HAP-1 (cell line): ENCODE measurements at regions not wholly inside any gene's neighbourhood (a gene's known extent, or its start where the extent isn't known, plus 50 kb on each side); places are given as distances from the start of the nearest gene placed in this dataset.
"Not testable (repeated sequence)": the region's sequence is repeated elsewhere in the genome, so short reads cannot be mapped to it uniquely, and the experiment has no call there.

Experiments used
- DNase-seq, 2 experiments: peaks; one replicate each; pipeline ENCODE4 v3.0.0-alpha.2; 2016 to 2020; ENCODE audit warnings: low spot score in 2 of 2
- H3K27me3 ChIP-seq: fragments of 250-450 bp; sonication (Bioruptor Pico); 2 replicates; pipeline ENCODE4 v1.5.1; 2020; ENCODE audit warnings: low read depth, mild to moderate bottlenecking, moderate library complexity
- H3K36me3 ChIP-seq: fragments of 250-450 bp; sonication (Bioruptor Pico); replicated peaks from 2 replicates; pipeline ENCODE4 v1.5.1; 2020; ENCODE audit warnings: mild to moderate bottlenecking
- H3K4me1 ChIP-seq: fragments of 250-450 bp; sonication (Bioruptor Pico); 2 replicates; pipeline ENCODE4 v1.5.1; 2020; ENCODE audit warnings: mild to moderate bottlenecking
- H3K4me3 ChIP-seq: fragments of 250-450 bp; sonication (Bioruptor Pico); 2 replicates; pipeline ENCODE4 v1.5.1; 2020; ENCODE audit warnings: mild to moderate bottlenecking, moderate library complexity
- H3K9me3 ChIP-seq: fragments of 250-450 bp; sonication (Bioruptor Pico); 2 replicates; pipeline ENCODE4 v1.5.1; 2020; ENCODE audit warnings: mild to moderate bottlenecking, moderate library complexity
- in situ Hi-C: fragments of 300-500 bp; cut with MboI; formaldehyde crosslinking; loops from 3 replicates; pipeline ENCODE4 v1.14.3; 2020; ENCODE audit warnings: low sequenced_read_pairs, inconsistent platforms, mixed read lengths

DNA sequence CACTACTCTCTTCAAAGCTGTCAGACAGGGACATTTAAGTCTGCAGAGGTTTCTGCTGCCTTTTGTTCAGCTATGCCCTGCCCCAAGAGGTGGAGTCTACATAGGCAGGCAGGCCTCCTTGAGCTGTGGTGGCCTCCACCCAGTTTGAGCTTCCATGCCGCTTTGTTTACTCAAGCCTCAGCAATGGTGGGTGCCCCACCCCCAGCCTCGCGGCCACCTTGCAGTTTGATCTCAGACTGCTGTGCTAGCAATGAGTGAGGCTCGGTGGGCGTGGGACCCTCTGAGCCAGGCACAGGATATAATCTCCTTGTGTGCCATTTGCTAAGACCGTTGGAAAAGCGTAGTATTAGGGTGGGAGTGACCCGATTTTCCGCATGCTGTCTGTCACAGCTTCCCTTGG, 710.0 kb upstream of the RGS18 start:
- H3K9me3 ChIP-seq, H3K4me3 ChIP-seq, H3K4me1 ChIP-seq, H3K27me3 ChIP-seq, H3K36me3 ChIP-seq, in situ Hi-C loops, DNase-seq: not testable (repeated sequence)

DNA sequence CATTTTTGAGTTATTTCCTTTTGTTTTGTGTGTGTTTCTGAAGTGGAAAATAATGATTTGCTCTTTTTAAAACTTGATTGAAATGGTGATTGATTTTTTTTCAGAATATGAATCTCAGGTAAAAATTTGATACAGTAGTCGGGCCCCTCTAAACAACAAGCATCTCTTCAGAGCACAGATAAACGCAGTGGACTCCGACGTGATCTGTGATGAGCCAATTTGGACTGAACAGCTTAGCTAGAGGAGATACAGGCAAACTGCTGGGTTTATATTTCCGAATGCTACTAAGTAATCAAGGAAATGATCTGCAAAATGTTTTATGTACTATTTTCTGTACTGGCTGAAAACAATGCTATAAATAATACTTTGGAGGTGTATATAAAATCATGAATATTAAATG, 705.7 kb upstream of the RGS18 start:
- Histone ChIP-seq H3K9me3 (no peaks in the 10 kb centered on the region), H3K27me3 (no peaks in the 10 kb centered on the region), H3K36me3 (no peaks in the 10 kb centered on the region), H3K4me3 (no peak overlapping the region), H3K4me1 (no peaks in the 10 kb centered on the region)
- in situ Hi-C loops = no loop called here
- no peak for DNase-seq

DNA sequence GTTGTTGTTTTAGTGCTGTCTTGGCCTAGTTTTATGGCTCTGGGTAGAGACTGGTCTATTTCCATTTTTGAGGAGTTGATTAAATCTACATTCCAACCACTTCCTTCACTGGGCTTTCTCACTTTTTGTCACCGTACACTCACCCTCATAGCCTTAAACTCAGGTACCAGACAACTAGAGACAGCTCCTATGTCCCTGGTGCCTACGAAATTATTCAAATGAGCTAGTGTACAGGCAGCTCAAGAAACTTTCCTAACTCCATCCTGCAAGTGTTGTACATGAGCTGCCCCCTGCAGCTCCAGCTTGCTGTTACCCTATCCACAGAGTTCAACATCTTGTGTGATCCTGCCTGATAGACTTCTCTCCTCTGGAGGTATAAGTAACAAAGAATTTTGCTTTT, 704.8 kb upstream of the RGS18 start:
- no peak for DNase-seq
- Histone ChIP-seq H3K27me3 (no peaks in the 10 kb centered on the region), H3K4me3 (no peak overlapping the region), H3K36me3 (no peaks in the 10 kb centered on the region), H3K4me1 (no peaks in the 10 kb centered on the region), H3K9me3 (no peaks in the 10 kb centered on the region)
- in situ Hi-C loops = no loop called here

DNA sequence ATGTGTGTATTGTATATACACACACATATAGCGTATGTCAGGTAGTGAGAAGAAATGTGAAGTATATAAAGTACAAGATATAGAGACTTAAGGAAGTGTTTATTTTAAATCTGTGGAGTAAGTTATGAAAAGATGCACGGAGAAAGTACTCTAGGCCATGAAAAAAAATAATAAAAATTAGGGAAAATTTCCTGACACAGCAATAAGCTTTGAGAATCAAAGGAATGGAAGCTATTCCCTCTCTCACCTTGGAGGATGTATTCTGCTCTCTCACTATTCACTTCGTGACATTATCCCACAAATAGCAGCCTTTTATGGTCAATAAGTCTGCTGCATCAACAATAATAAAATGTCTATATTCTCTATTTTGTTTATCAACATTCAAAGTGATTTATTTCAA, 700.4 kb upstream of the RGS18 start:
- Histone ChIP-seq H3K27me3 (no peaks in the 10 kb centered on the region), H3K36me3 (no peaks in the 10 kb centered on the region), H3K4me1 (no peaks in the 10 kb centered on the region), H3K4me3 (no peak overlapping the region), H3K9me3 (no peaks in the 10 kb centered on the region)
- DNase-seq = no peak
- in situ Hi-C loops = no loop called here

DNA sequence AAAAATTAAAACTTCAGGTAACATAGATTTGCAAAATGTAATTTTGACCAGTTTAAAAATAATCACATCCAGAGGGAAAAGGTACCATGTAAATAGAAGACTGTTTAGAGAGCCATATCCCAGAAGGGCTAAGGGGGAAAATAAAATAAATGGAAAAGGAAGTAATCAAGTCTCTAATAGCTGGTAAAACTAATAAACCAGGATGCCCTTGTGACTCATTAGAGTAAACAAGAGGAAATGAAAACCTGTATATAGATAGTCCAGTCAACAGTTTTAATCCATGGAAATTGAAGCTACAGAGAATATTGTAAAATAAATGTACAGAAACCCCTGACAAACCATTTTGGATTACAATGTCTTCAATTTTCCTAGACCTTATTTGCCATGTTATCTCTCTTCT, 698.0 kb upstream of the RGS18 start:
- Histone ChIP-seq H3K4me1 (no peaks in the 10 kb centered on the region), H3K4me3 (no peak overlapping the region), H3K27me3 (no peaks in the 10 kb centered on the region), H3K9me3 (no peaks in the 10 kb centered on the region), H3K36me3 (no peaks in the 10 kb centered on the region)
- no peak for DNase-seq
- in situ Hi-C loops = no loop called here

DNA sequence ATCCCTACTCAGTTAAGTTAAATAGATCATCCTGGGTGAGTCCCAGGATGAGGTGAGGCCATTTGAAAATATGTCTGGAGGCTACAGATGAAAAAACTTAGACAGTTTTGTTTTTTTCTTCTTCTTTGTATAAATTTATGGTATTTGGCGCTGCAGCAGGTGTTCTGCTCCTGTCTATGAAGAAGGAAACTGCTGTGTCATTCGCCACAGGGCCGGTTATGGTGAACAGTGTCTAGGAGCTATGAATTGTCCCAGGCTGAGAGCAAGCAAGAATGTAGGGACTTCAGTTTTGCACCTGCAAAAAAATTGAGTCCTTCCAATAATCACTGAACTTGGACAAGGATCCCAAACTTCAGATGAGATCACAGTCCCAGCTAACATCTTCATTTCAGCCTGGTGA, 674.3 kb upstream of the RGS18 start:
- Histone ChIP-seq H3K4me1 (no peaks in the 10 kb centered on the region), H3K9me3 (no peaks in the 10 kb centered on the region), H3K36me3 (no peaks in the 10 kb centered on the region), H3K27me3 (no peaks in the 10 kb centered on the region), H3K4me3 (no peak overlapping the region)
- no peak for DNase-seq
- in situ Hi-C loops = no loop called here

DNA sequence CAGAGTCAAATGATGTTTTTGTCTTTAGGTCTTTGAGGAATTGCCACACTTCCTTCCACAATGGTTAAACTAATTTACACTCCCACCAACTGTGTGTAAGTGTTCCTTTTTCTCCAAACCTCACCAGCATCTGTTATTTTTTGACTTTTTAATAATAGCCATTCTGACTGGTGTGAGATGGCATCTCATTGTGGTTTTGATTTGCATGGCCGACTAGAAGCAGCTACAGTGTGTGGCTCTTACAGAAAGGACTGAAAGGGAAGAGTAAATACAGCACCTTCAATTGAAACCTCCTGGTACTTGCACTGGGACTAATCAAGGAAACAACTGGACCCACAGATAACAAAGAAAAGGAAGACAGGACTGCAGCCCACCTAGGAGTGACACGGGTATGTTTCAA, 668.0 kb upstream of the RGS18 start:
- H3K4me3 ChIP-seq = no peak overlapping the region
- H3K4me1 ChIP-seq = no peaks in the 10 kb centered on the region
- no peak for DNase-seq
- no peaks in the 10 kb centered on the region for H3K27me3 ChIP-seq
- no peaks in the 10 kb centered on the region for H3K36me3 ChIP-seq
- H3K9me3 ChIP-seq = no peaks in the 10 kb centered on the region
- in situ Hi-C loops = no loop called here

DNA sequence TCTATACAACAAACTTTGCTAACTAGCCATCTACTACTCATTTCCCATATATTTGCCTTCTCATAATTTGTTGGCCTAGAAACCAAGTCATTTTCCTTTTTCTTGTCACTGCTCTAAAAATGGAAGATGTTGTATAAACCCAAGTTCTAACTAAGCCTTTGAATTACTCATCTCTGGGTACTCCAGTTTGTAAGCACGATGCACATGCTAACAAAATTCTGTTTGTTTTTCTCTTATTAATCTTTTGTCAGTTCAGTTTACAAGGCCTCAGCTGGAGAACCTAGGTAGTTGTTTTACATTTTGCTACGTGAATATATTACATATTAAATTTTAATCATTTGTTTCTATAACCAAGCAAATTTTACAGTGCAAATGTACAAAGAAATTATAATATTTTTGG, 663.2 kb upstream of the RGS18 start:
- in situ Hi-C loops = no loop called here
- H3K4me1 ChIP-seq = no peaks in the 10 kb centered on the region
- no peak overlapping the region for H3K4me3 ChIP-seq
- no peak for DNase-seq
- no peaks in the 10 kb centered on the region for H3K9me3 ChIP-seq
- no peaks in the 10 kb centered on the region for H3K36me3 ChIP-seq
- no peaks in the 10 kb centered on the region for H3K27me3 ChIP-seq

DNA sequence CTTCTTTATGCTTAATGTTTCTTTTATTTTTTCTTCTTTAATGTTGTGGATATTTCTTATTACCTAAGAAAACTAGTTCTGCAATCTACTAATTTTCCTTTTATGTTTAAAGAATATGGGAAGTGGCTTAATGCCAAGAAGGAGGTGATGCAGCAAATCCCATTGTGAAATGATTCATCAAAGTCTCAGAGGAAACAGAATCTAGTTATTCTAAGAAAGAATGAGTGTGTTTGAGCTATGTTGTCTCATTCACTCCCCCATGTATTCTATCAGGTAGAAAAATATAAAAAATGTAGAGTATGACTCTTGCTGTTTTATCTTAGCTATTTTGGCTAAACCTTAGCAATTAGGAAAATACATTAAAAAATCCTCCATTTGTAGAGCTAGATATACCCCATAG, 659.9 kb upstream of the RGS18 start:
- H3K36me3 ChIP-seq = no peaks in the 10 kb centered on the region
- H3K27me3 ChIP-seq = no peaks in the 10 kb centered on the region
- H3K4me3 ChIP-seq = no peak overlapping the region
- no peaks in the 10 kb centered on the region for H3K4me1 ChIP-seq
- in situ Hi-C loops = no loop called here
- H3K9me3 ChIP-seq = no peaks in the 10 kb centered on the region
- DNase-seq = no peak

DNA sequence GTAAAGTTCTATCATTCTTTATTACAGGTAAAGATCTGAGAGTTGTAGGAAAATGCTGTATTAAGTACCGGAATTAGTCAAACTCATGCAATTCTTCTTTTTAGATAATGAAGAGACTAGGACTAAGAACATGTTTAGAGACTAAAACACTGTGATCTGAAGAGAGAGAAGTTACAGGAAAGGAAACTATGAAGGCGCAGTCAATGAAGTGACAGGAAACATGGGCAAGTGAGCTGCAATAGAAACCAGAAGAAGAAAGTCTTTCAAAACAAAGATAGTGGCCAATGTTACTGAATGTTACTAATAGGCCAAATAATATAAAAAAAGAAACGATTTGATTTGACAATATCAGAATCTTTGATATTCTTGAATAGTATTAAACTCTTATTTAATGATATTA, 659.4 kb upstream of the RGS18 start:
- H3K27me3 ChIP-seq = no peaks in the 10 kb centered on the region
- in situ Hi-C loops = no loop called here
- no peak for DNase-seq

DNA sequence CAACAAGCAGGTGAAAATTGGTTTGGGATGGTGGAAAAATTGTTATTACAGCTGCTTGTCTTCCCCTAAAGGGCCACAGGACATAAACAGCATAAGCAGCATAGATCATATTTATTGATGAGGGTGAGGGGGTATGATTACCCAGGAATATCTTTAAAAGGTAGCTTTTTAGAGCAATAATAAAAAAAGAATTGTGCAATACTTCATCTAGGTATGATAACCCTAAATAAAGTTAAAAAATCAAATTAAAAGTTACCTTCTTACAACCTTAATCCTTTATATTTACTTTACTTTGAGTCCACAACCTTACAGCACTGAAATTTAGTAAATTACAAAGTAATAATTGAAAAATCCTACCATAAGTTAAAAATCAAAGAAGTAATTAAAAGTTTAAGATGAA, 653.3 kb upstream of the RGS18 start:
- H3K9me3 ChIP-seq = no peaks in the 10 kb centered on the region
- no peaks in the 10 kb centered on the region for H3K27me3 ChIP-seq
- in situ Hi-C loops = no loop called here
- no peaks in the 10 kb centered on the region for H3K36me3 ChIP-seq
- H3K4me3 ChIP-seq = no peak overlapping the region
- H3K4me1 ChIP-seq = no peaks in the 10 kb centered on the region
- DNase-seq = no peak

More for the DNA sequence above, 659.4 kb upstream of the RGS18 start:
- Histone ChIP-seq H3K36me3 (no peaks in the 10 kb centered on the region), H3K4me3 (no peak overlapping the region), H3K9me3 (no peaks in the 10 kb centered on the region), H3K4me1 (no peaks in the 10 kb centered on the region)

DNA sequence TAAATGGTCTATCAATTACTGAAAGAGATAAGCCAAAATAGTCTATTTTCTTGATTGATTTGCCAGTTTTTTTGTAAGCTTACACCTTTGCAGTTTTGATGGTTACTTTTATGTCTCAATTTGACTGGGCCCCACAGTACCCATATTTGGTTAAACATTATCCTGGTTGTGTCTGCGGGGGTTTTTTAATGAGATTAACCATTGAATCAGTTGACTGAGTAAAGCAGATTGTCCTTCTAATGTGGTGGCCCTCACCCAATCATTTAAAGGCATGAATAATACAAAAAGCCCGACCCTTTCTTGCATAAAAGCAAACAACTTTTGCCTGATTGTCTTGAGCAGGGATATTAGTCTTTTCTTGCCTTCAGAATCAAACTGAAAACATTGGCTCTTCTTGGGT, 650.0 kb upstream of the RGS18 start:
- Histone ChIP-seq H3K4me3 (no peak overlapping the region), H3K36me3 (no peaks in the 10 kb centered on the region), H3K9me3 (no peaks in the 10 kb centered on the region), H3K4me1 (no peaks in the 10 kb centered on the region), H3K27me3 (no peaks in the 10 kb centered on the region)
- in situ Hi-C loops = no loop called here
- no peak for DNase-seq

DNA sequence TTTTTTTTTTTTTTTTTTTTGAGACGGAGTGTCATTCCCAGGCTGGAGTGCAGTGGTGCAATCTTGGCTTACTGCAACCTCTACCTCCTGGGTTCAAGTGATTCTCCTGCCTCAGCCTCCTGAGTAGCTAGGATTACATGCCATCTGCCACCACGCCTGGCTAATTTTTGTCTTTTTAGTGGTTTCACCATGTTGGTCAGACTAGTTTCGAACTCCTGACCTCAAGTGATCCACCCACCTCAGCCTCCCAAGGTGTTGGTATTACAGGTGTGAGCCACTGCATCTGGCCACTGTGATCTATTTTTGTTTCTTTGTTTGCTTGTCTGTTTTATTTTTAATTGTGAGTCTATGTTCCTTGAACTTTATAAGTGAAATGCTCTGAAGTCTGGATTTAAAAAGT, 646.8 kb upstream of the RGS18 start:
- DNase-seq, in situ Hi-C loops: not testable (repeated sequence)

DNA sequence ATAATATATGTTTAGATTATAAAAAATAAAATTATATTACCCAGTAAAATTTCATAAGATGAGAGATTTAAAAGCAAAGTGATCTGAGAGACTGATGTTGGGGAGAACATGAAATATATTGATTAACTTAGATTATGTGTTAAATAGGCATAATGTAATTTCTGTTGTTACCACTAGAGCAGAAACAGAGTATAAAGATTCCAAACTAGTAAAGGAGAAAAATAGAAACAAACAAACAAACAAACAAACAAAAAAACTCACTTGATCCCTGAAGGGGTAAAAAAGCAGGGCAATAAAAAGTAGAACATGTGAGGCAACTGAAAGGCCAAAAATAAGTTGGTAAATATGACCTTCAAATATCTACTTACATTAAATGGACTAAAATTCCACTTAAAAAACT, 640.4 kb upstream of the RGS18 start:
- in situ Hi-C loops = no loop called here
- no peaks in the 10 kb centered on the region for H3K36me3 ChIP-seq
- no peak overlapping the region for H3K4me3 ChIP-seq
- no peaks in the 10 kb centered on the region for H3K9me3 ChIP-seq
- no peaks in the 10 kb centered on the region for H3K27me3 ChIP-seq
- DNase-seq = no peak
- H3K4me1 ChIP-seq = no peaks in the 10 kb centered on the region

More for the DNA sequence above, 646.8 kb upstream of the RGS18 start:
- not testable (repeated sequence) for H3K4me3 ChIP-seq, H3K9me3 ChIP-seq, H3K27me3 ChIP-seq, H3K4me1 ChIP-seq, H3K36me3 ChIP-seq

DNA sequence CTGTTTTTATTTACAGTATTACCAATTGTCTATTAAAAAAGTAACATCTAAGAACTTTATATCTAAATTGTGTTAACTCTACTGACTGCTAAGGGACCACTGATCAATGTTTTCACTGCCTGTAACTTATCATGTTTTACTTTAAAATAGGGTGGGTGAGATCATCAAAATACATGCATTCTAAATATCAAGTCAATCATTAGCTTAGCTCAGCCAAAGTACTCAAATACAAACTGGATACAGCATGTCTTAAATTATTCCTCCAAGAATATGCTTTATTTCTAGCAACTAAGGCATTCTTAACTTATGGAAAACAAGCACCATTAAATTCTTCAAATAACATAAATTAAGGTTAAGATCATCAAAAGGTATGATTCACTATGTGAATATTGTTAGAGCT, 638.7 kb upstream of the RGS18 start:
- H3K36me3 ChIP-seq = no peaks in the 10 kb centered on the region
- no peaks in the 10 kb centered on the region for H3K27me3 ChIP-seq
- H3K4me3 ChIP-seq = no peak overlapping the region
- H3K4me1 ChIP-seq = no peaks in the 10 kb centered on the region
- in situ Hi-C loops = no loop called here
- H3K9me3 ChIP-seq = no peaks in the 10 kb centered on the region
- DNase-seq = no peak
